ENCODE measurements at regions not wholly inside any gene's neighbourhood (a gene's known extent, or its start where the extent isn't known, plus 50 kb on each side); places are given as distances from the start of the nearest gene placed in this dataset.

DNA sequence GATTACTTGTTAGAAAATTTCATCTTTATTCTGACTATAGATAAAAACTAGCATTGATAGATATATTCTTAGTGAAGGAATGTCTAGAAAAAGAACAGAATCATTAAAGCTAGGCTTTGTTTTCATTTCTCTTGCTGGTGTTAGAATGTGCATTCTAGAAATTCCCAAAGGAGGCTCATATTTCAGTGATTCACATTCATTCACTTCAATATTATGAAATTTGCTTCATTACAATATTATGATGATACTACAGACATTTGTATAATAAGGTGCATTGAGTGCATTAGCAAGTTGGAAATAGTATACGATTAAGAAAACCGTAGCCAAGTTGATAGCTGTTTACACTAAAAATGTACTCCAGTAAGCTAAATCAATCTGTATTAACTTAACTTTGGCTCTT is 70.7 kb upstream of the MYCBP2 start:
- no peak for TF ChIP-seq CTCF (IDR thresholded peaks at IDR 0.05)
- no peak for TF ChIP-seq POLR2A (IDR thresholded peaks at IDR 0.05)

Data from adrenal gland (tissue), 5 donors.